GM21381 (cell line): ENCODE measurements at regions not wholly inside any gene's neighbourhood (a gene's known extent, or its start where the extent isn't known, plus 50 kb on each side); places are given as distances from the start of the nearest gene placed in this dataset.

ENCODE experiments used
- ATAC-seq: cut with Tn5 transposase; IDR thresholded peaks from one replicate; pipeline ENCODE4 v1.9.1; 2021; ENCODE audit warnings: mild to moderate bottlenecking, moderate library complexity; ENCODE audit not compliant: unreplicated experiment

DNA sequence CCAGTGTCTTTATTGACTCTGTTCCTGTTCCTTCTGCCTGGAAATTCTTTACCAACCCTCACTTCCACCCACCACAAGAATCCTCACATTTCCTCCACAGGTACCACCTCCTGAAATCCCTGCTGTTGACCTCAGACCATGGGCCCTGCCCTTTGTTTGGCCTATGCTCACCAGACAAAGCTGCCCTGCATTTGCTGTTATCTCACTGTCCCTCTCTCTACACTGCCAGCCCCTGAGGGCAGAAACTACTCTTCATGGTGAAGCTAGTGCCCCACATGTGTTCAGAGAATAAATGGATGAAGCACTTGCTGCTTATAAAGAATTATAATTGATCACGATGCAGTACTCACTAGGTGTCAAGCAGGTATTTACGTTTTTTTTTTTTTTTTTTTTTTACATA lies 608.4 kb downstream of the TSN start:
- ATAC-seq: no peak

DNA sequence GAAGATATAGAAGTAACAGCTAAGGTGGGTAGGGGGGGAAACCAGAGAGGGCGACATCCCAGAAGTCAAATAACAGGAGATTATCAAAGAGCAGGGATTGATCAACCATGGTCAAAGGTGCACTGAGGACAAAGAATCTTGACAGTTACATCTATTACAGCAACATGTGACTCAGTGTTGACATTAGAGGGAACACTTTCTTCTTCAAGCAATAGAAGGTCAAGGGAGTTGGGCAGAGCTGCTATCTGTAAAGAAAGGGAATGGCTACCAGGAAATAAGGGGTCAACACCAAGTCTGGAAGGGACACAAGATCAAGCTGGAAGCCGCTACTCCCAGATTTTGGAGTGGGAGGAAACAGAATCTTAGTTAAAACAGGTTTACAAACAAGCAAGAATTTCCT lies 611.0 kb downstream of the TSN start:
- ATAC-seq: no peak

DNA sequence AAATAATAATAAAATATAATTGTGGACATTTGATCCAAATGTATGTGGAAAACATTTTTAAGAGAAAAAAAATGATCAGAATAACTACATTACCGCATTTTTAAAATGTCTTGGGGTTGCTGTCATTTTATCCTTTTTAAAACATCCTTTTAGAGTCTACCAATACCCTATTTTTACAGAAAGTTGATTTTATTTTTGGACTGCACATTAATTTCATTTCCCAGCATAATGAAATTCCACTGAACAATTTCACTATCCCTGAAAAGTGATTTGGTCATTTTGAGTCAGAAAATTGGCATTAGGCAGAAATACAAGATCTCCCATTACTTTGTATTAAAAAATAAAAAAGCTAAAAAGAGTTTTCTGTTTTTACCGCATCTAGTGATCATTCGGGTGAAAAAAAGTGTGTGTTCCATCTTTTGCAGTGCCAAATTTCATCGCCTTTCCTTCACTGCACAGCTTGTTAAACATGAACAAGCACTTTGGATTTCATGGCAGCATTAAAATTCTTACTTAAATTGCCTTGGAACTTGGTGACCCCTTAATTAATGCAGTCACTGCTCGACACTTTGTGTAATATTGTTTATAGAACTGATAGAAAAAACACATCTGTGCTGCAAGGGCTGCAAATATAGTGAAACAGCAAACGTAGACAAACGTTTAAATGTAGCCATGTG lies 611.7 kb downstream of the TSN start:
- no peak for ATAC-seq

DNA sequence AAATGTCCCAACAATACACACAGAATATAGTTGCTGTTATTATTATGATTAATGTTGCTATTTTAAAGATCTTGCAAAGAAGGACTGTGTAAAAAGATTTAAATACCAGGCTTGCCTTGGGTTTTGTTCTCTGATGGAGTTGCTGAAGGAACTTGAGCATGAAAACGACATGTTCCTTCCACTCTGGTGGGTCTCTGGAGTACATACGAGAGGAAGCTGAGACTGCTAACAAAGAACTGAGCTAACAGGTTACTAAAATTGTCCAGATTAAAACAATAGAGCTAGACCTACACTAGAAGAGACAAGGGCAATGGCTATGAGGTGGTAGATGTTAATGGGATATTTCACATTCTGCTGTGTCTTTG lies 612.2 kb downstream of the TSN start:
- no peak for ATAC-seq

DNA sequence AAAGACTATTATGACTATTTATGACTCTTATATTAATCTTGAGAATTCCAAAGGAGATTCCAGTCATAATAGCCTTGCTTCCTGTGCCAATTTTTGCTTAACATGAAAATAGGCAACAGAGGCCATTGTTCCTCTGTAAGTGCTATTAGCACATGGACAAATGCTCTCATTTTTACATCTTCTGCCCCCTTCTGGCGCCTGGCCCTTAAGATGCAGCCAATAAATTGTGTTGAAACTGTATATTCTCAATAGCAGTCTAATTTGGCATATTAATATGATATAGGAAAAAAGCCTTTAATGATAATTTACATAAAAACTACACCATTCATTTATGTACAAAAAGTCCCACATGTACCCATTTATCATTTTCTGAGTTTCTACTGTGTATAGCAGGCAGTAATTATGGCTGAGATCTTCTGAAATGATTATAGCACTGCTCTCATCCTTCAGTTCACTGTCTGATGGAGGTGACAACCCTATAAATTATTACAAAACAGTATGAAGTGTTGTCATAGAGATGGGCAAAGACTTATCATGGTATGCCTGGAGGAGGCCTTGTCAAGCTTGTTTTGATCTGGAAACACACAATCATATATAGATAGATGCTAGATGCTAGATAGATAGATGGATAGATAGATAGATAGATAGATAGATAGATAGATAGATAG lies 613.3 kb downstream of the TSN start:
- no peak for ATAC-seq

DNA sequence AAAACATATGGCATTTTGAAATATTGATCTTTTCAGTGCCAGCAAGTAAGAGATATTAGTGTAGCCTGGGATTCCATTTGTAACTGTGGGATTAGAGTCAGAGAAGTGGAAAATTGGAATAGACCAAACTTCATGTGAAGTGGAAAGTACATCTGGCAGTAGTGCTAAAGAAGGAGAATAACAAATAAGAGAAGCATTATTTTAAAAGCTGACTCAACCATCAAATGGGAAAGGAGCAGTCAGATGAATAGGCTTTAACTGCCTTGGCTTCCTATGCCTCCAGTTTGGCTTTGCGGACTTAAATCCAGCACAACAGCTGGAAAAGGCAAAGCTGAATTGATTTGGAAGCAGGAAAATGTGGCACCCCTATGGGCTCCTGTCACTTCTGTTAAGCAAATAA lies 623.1 kb downstream of the TSN start:
- ATAC-seq: no peak

DNA sequence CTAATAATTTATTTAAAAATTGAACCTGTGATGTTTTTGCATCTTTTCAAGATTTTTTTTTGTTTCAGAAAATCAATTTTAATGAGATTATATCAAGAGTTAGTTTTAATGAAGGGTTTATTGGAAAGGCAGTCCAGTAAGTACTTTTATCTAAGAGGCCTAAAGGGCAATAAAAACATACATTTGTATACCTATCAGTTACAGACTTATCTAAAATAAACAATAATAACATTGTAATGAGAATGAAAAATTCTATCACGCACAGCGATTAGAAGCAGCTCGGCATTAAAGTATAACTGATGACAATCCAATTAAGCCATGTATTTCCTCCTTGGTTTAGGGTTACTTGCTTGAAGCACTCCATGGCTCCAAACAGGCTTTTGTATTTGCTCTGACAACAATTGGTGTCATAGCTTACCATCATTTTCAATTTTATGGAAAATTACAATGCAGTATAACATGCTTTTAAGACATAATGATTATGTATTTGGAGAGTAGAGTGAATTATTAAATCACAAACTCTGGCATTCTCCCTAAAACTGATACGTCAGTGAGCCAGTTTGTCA lies 629.4 kb downstream of the TSN start:
- no peak for ATAC-seq

DNA sequence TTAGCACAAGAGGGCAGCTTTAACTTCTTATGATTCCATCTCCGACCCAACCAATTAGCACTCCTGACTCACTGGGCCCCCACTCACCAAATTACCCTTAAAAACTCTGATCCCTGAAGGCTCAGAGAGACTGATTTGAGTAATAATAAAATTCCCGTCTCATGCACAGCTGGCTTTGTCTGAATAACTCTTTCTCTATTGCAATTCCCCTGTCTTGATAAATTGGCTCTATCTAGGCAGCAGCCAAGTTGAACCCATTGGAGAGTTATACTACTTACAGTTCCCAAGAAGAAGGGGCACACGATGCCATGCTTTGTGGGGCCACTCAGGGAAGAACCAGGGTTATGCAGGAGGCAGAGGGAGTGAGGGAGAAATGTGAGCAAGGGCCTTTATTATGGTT lies 632.8 kb downstream of the TSN start:
- ATAC-seq: no peak

DNA sequence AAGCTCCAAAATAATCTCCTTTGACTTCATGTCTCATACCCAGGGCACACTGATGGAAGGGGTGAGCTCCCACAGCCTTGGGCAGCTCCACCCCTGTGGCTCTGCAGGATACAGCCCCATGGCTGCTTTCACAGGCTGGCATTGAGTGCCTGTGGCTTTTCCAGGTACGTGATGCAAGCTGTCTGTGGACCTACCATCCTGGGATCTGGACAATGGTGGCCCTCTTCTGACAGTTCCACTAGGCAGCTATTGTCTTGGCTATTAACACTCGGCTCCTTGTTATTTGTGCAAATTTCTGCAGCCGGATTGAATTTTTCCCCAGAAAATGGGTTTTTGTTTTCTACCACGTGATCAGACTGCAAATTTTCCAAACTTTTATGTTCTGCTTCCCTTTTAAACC lies 634.2 kb downstream of the TSN start:
- no peak for ATAC-seq

DNA sequence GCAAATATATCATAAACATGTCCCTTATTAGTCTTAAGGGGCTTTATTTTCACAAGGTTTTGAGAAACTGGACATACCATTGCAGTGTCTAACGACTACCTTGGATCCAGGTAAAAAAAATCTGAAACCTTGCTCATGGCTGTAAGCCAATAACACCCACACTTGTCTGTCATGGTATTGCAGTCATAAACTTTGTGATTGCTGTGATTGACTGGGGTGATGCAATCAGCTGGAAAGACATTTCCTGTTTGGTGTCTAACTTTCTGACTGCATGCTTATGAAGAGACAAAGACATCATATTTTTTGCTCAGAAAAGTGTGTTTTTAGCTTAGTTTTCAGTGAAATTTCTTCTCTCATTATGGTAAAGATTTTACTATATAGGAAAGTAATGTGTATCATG lies 635.0 kb downstream of the TSN start:
- no peak for ATAC-seq

DNA sequence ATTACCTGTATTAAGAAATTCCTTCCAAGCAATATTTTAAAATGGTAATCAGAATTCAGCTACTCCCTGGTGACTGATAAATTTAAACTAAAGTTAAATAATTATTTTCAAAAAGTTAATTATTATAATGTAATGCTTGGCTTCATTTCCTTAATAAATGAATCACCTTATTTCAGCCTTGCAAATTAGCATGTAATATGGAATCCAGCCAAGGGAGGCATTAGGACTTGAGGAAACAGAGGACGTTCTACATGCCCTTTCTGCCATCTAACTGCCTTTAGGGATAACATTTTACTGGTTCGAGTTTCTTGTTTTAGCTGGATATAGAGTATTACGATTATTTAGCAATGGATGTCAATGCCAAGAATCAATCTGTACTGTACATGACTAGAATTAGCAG lies 636.3 kb downstream of the TSN start:
- no peak for ATAC-seq

DNA sequence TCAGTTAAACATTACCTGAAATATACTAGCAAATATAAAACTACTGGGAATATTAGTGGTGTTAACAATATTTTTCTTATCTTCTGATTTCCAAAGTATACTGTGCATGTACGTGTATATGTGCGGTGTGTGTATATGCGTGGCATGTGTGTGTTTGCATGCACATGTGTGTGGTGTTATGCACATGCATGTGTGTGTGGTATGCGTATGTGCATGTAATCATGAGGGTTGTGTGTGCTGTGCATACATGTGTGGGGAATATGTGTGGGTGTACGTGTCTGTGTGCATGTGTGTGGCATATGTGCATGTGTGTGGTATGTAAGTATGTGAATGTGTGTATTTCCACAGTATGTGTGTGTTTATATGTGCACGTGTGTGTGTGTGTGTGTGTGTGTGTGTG lies 640.2 kb downstream of the TSN start:
- no peak for ATAC-seq

DNA sequence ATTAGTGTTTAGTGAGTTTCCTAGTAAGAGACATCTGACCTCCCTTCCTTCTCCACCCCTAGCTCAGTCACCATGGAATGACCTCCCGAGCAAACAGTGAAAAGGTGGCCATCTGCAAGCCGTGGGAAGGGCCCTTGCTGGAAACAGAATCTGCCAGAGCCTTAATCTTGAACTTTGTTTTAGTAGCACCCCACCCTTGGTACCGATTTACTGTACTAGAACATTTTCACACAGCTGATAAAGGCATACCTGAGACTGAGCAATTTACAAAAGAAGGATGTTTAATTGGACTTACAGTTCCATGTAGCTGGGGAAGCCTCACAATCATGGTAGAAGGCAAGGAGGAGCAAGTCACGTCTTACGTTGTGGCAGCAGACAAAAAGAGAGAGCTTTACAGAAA lies 655.8 kb downstream of the TSN start:
- ATAC-seq: no peak

DNA sequence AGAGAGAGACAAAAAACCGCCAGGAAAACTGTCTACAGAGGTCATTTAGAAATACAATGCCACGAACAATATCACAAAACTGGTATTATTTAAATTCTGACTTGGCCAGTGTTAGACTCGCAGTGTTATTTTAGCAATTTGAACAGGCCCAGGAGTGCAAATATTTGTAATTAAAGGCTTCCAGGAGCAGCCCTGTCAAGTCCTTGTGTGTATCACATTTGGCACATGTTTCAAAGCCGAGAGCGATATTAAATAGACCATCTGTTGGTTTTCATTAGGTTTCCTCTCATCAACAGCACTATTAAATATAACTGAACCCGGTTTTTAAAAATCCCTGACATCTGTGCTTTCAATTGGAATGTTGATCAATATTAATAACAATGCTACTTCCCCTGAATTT lies 656.9 kb downstream of the TSN start:
- ATAC-seq: no peak

DNA sequence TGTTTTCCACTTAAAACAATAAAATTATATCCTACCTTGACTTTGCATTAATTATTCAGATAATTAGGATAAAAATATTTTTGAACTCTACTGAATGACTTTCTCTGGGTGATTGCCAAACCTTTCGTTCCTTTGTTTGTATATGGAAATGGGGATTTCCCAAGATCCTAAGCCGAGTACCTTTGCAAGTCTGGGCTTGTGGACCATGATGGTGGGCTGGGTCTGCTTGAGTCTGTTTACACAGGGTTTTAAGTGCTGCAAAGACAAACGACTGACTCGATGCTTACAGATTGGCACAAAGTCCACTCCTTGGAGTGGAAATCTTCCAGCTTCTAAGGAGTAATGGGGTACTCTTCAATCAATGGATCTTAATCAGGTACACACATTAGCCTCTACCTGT lies 659.5 kb downstream of the TSN start:
- ATAC-seq: no peak

DNA sequence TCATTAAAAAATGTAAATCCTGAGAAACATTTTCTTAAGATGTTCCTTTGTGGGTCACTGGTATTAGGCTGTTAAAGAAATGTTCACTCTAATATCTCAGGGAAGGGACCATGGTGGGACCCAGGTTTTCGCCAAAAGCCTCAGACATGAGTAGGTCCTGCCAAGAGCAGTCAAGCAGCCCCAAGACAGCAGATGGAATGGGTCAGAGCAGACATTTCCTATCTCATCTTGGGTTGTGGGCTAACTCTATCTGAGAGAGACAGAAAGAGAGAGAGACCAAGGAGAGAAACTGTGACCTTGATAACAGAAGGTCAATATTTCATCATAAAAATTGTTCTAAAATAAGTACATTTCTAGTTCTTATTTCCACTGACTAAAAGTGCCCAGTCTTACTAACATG lies 661.7 kb downstream of the TSN start:
- no peak for ATAC-seq

DNA sequence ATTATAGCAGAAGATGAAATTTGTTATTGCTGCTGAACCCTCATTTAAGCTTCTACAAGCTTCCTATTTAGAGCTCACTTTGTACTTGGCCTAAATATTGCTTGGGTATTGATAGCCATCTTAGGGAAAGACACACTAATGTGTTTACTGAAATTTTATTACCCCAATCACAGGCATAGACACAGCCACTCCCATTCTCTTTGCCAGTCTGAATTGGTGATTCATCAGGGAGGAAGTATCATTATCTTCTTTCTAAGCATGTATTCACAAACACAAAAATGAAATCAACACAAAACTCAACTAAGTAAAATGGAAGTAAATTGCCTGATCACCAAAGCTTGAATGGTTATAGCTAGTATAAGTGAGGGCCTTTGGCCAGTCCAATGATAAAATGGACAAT lies 666.3 kb downstream of the TSN start:
- ATAC-seq: no peak

DNA sequence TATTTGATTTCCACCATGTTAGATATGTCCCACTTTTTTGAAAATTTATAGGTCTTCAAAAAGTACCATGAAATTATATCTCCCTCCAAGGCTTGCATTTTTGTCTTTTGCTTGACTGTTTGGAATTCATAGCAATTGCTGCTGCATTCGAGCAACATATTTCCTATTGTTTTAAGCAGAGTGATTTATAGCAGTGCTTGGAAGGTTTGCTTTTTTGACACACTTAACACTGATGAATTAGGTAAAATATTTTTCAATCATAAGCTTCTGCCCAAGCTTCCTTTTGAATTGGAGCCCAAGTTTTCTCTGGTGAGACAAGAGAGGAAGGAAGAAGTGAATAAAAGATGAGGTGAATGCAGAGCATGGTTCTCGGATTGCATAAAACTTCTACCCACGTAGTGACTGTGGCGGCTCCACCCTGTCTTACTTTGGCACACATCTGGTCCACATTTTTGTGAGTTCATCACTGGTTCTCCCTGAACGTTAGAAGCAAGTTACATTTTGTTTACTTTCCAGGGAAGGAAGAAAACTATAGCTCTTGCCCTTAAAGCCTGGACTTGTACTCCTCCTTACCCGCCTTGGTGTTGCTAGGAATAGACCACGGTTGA lies 667.0 kb downstream of the TSN start:
- ATAC-seq: no peak

DNA sequence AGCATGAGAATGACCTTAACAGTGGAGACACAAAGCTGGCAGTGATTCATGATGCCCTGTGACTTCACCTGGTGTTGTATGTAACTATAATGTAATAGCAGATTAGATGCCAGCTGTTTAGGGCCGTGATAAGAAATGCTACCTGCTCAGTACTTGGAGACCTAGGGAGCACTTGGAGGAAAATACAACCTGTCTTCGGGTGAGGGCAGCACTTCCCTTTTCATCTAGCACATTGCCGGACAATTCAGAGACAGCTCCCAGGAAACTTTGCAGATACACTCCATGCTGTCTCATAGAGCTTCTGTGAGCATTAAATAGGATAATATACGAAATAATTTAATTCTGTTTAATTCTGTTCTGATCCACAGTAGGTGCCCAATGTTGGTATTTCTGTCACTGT lies 668.5 kb downstream of the TSN start:
- ATAC-seq: no peak

DNA sequence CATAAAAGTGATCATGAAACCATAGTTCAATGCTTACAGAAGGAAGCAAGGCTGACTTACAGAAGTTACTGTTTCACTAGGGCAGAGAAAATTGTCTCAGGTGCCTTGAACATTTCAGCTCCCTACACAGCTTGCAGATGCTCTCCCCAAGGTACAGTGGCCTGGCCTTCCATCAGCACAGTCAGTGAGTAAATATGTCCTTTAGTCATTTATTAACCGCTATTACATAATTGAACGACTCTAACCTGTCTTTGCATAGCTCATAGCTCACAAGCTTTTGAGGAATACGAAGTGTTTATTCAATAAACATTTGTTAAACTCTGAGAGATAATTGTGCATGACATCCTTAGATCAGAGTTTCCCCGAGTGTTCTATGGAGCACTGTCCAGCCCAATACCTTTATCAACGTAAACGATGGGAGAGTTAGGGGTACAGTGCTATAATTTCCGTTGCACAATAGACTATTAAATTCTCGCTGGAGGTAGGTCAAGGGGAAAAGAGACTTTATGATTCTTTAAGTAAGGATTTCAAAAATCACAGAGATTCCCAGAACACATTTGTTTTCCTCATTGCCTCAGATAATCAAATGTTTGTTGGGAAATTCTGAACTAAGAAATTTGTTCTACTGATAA lies 677.8 kb downstream of the TSN start:
- ATAC-seq: no peak

DNA sequence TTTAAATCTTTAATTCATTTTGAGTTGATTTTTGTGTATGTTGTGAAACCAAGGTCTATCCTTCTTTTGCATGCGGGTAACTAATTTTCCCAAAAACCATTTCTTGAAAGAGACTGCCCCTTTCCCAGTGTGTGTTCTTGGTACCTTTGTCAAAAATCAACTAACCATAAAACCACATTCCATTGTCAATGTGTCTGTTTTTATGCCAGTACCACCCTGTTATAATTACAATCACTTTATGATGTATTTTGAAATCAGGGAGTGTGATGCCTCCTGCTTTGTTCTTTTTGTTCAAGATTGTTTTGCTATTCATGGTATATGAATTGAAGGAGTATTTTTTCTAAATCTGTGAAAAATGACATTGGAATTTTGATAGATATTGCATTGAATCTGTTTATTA lies 689.6 kb downstream of the TSN start:
- ATAC-seq: no peak

DNA sequence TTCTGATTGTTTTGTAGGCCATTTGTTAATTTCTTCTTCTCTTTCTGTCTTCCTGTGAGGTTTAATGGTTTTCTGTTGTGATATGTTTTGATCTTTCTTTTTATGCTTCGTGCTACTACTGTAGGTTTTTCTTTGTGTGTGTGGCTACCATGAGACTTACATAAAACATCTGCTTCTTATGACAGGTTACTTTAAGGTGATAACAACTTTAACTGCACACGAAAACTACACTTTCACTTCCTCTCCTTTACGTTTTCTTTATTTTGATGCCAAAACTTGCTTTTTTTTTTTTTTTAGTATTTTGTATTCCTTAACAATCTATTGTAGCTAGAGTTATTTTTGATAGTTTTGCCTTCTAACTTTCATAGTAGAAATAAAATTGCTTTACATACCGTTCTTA lies 691.3 kb downstream of the TSN start:
- no peak for ATAC-seq
